Transverse colon (tissue), 4 donors: ENCODE measurements at regions not wholly inside any gene's neighbourhood (a gene's known extent, or its start where the extent isn't known, plus 50 kb on each side); places are given as distances from the start of the nearest gene placed in this dataset.

ENCODE experiments used
- DNase-seq: peaks from one replicate; pipeline ENCODE4 v3.0.0-alpha.2; 2019
- H3K27ac ChIP-seq, 4 donors: fragments of 200-600 bp; sonication (generic); 2 replicates each; pipeline ENCODE4 v1.5.1; 2016 to 2018; ENCODE audit warnings: inconsistent platforms in 4 of 4
- H3K27me3 ChIP-seq: fragments of 200-600 bp; sonication (generic); 2 replicates; pipeline ENCODE4 v1.5.1; 2017; ENCODE audit warnings: inconsistent platforms
- H3K36me3 ChIP-seq, 4 donors: fragments of 200-600 bp; sonication (generic); 2 replicates each; pipeline ENCODE4 v1.5.1; 2017 to 2019; ENCODE audit warnings: inconsistent platforms in 4 of 4
- H3K4me1 ChIP-seq, 4 donors: fragments of 200-600 bp; sonication (generic); 2 replicates each; pipeline ENCODE4 v1.5.1; 2017 to 2020; ENCODE audit warnings: inconsistent platforms in 4 of 4
- H3K4me3 ChIP-seq, 4 donors: fragments of 200-600 bp; sonication (generic); 1 replicate in 1 of 4; 2 replicates in 3 of 4; pipeline versions ENCODE4 v1.5.1 to v1.6.1; 2017 to 2019; ENCODE audit warnings: inconsistent platforms in 4 of 4
- H3K9me3 ChIP-seq, 2 donors: fragments of 200-600 bp; sonication (generic); 2 replicates each; pipeline ENCODE4 v1.5.1; 2017 to 2019; ENCODE audit warnings: inconsistent platforms in 2 of 2
- CTCF ChIP-seq, 5 experiments: fragments of 200-600 bp in 3 of 5; fragments of 450-650 bp in 2 of 5; sonication (generic) in 3 of 5; IDR thresholded peaks; 1 replicate in 2 of 5; 2 replicates in 3 of 5; pipeline ENCODE4 v1.5.1; 2016 to 2017; ENCODE audit warnings: antibody characterized with exemption in 5 of 5, inconsistent platforms in 3 of 5, mild to moderate bottlenecking in 2 of 5, moderate library complexity in 1 of 5
- EP300 ChIP-seq: sonication (generic); formaldehyde crosslinking; IDR thresholded peaks from one replicate; pipeline ENCODE4 v1.6.1; 2017; ENCODE audit warnings: antibody characterized with exemption, low read depth
- POLR2A ChIP-seq: fragments of 450-650 bp; IDR thresholded peaks from one replicate; pipeline ENCODE4 v1.6.1; 2016; ENCODE audit warnings: antibody characterized with exemption, mild to moderate bottlenecking, moderate library complexity
- POLR2AphosphoS5 ChIP-seq, 3 donors: sonication (generic); formaldehyde crosslinking; IDR thresholded peaks; one replicate each; pipeline ENCODE4 v1.6.1; 2016; ENCODE audit warnings: antibody characterized with exemption in 3 of 3
- WGBS, 2 donors: methylation state at CpG; one replicate each; pipeline ENCODE4 v1.1.5; 2018; ENCODE audit warnings: low coverage in 1 of 2; 5-methylcytosine and 5-hydroxymethylcytosine counted together
- in situ Hi-C, 4 donors: fragments of 200-750 bp; cut with MboI; loops; one replicate each; pipeline versions ENCODE4 v1.15.0 to v1.15.1; 2017; ENCODE audit warnings: low sequenced_read_pairs in 3 of 4, low pct_ligation_motif_present in 1 of 4, low pct_unique_long_range_greater_than_20kb in 1 of 4
- intact Hi-C: fragments of 100-400 bp; cut with DNase I; formaldehyde crosslinking; loops from one replicate; pipeline ENCODE4 v1.15.1; 2023; ENCODE audit warnings: low total_unique reads

GRCh38 chr13:31522396-31522795, 216.9 kb upstream of the RXFP2 start:
- WGBS, 2 donors: 25 to 63% methylated on average over 1 of the region's 1 CpG
- Histone ChIP-seq H3K36me3 (no peaks in the 10 kb centered on the region), H3K27ac (no peak overlapping the region), H3K27me3 (no peaks in the 10 kb centered on the region), H3K9me3 (no peaks in the 10 kb centered on the region), H3K4me3 (no peak overlapping the region), H3K4me1 (no peaks in the 10 kb centered on the region)
- intact Hi-C loops (no loop called here), in situ Hi-C loops (no loop called here)
- no peak for TF ChIP-seq POLR2A
- TF ChIP-seq CTCF (IDR thresholded peaks at IDR 0.05): no peak
- TF ChIP-seq POLR2AphosphoS5 (IDR thresholded peaks at IDR 0.05): no peak
- no peak for TF ChIP-seq EP300
- DNase-seq: no peak

- Histone ChIP-seq H3K4me1 (no peaks in the 10 kb centered on the region), H3K36me3 (no peaks in the 10 kb centered on the region), H3K27ac (no peak overlapping the region), H3K9me3 (no peaks in the 10 kb centered on the region), H3K27me3 (no peaks in the 10 kb centered on the region), H3K4me3 (no peak overlapping the region)
- WGBS, 2 donors: 48 to 61% methylated on average over 3 of the region's 3 CpGs
- intact Hi-C loops (no loop called here), in situ Hi-C loops (loop anchor here in 2 of 4 donors (25.0 kb wide), 1 partner anchor 209 kb away; the partner anchor contains the start of gene RXFP2 (in 2 of the 2))
- DNase-seq: no peak
- no peak for TF ChIP-seq CTCF (IDR thresholded peaks at IDR 0.05)
- no peak for TF ChIP-seq POLR2A
- TF ChIP-seq EP300: no peak
- no peak for TF ChIP-seq POLR2AphosphoS5 (IDR thresholded peaks at IDR 0.05)
Measured at GRCh38 chr13:31528176-31528575, 211.2 kb upstream of the RXFP2 start.

- WGBS, 2 donors: 60 to 61% methylated on average over 1 of the region's 1 CpG
- Histone ChIP-seq H3K36me3 (no peaks in the 10 kb centered on the region), H3K4me1 (no peaks in the 10 kb centered on the region), H3K4me3 (no peak overlapping the region), H3K9me3 (no peaks in the 10 kb centered on the region), H3K27me3 (no peaks in the 10 kb centered on the region), H3K27ac (no peak overlapping the region)
- intact Hi-C loops (no loop called here), in situ Hi-C loops (loop anchor here in 2 of 4 donors (25.0 kb wide), 1 partner anchor 209 kb away; the partner anchor contains the start of gene RXFP2 (in 2 of the 2))
- no peak for DNase-seq
- TF ChIP-seq EP300 (no peak), POLR2AphosphoS5 (IDR thresholded peaks at IDR 0.05) (no peak), CTCF (IDR thresholded peaks at IDR 0.05) (no peak), POLR2A (no peak)
Measured at GRCh38 chr13:31528758-31529157, 210.6 kb upstream of the RXFP2 start.

- no peak overlapping the region for H3K27ac ChIP-seq
- no peak overlapping the region for H3K4me3 ChIP-seq
- no peaks in the 10 kb centered on the region for H3K36me3 ChIP-seq
- DNase-seq: no peak
- in situ Hi-C loops: loop anchor here in 2 of 4 donors (25.0 kb wide), 1 partner anchor 206 kb away; the partner anchor contains the start of gene RXFP2 (in 2 of the 2)
- intact Hi-C loops: loop anchor here (10.0 kb wide), 1 partner anchor 506 kb away; no protein-coding TSS in a partner anchor
- no peaks in the 10 kb centered on the region for H3K27me3 ChIP-seq
- no peaks in the 10 kb centered on the region for H3K9me3 ChIP-seq
- no peaks in the 10 kb centered on the region for H3K4me1 ChIP-seq
- no peak for TF ChIP-seq POLR2AphosphoS5 (IDR thresholded peaks at IDR 0.05)
- no peak for TF ChIP-seq EP300
- no peak for TF ChIP-seq POLR2A
- no peak for TF ChIP-seq CTCF (IDR thresholded peaks at IDR 0.05)
- 78 to 85% methylated on average over 4 of the region's 4 CpGs for WGBS, 2 donors
Measured at GRCh38 chr13:31530922-31531321, 208.4 kb upstream of the RXFP2 start.
